PC-3 (cell line): ENCODE measurements at regions not wholly inside any gene's neighbourhood (a gene's known extent, or its start where the extent isn't known, plus 50 kb on each side); places are given as distances from the start of the nearest gene placed in this dataset.

Experiments
- ATAC-seq: fragments of 200-7000 bp; cut with Tn5 transposase; 2 replicates; pipeline ENCODE4 v1.9.1; 2020; ENCODE audit warnings: mild to moderate bottlenecking, moderate library complexity
- BruUV-seq: library from RNA; stranded (reverse); fragments of 400-500 nt; replicated peaks from 2 replicates; lab custom pipeline; 2021; lab: Mats Ljungman, UMichigan
- CTCF ChIA-PET: fragments of 300-600 bp; sonication (Branson Sonifier 250); formaldehyde crosslinking; loops from one replicate; lab custom pipeline; 2022; ENCODE audit warnings: antibody characterized with exemption; lab: Charles Lee
- POLR2A ChIA-PET: fragments of 300-600 bp; sonication (Branson Sonifier 250); formaldehyde crosslinking; loops from one replicate; lab custom pipeline; 2022; ENCODE audit warnings: antibody characterized with exemption; ENCODE audit not compliant: unreplicated experiment; lab: Charles Lee
- DNase-seq: peaks from one replicate; pipeline ENCODE4 v3.0.0-alpha.2; 2015
- H2AFZ ChIP-seq: fragments of 300-600 bp; sonication (generic); 2 replicates; pipeline ENCODE4 v1.6.0; 2016; ENCODE audit warnings: antibody characterized with exemption, low read length
- H3F3A ChIP-seq: fragments of 300-600 bp; sonication (generic); one replicate; pipeline ENCODE4 v1.6.0; 2017; ENCODE audit warnings: antibody characterized with exemption, low read length, control low read depth, mild to moderate bottlenecking; ENCODE audit not compliant: unreplicated experiment
- H3K27ac ChIP-seq: fragments of 300-600 bp; sonication (generic); 2 replicates; pipeline ENCODE4 v1.5.1; 2016; ENCODE audit warnings: mild to moderate bottlenecking, low read length
- H3K27me3 ChIP-seq: fragments of 300-600 bp; sonication (generic); 2 replicates; pipeline ENCODE4 v1.6.1; 2016; ENCODE audit warnings: low read length, mixed read lengths
- H3K36me3 ChIP-seq: fragments of 300-600 bp; sonication (generic); 2 replicates; pipeline ENCODE4 v1.6.1; 2016; ENCODE audit warnings: low read depth, mixed run types, low read length, mixed read lengths
- H3K4me1 ChIP-seq: fragments of 300-600 bp; sonication (generic); 2 replicates; pipeline ENCODE4 v1.5.1; 2016; ENCODE audit warnings: low read length; ENCODE audit not compliant: insufficient read depth
- H3K4me2 ChIP-seq: fragments of 300-600 bp; sonication (generic); 2 replicates; pipeline ENCODE4 v1.6.0; 2016; ENCODE audit warnings: low read length
- H3K4me3 ChIP-seq: fragments of 300-600 bp; sonication (generic); 2 replicates; pipeline ENCODE4 v1.5.1; 2016; ENCODE audit warnings: mild to moderate bottlenecking, low read length, mixed read lengths
- H3K79me2 ChIP-seq: fragments of 300-600 bp; sonication (generic); 2 replicates; pipeline ENCODE4 v1.6.1; 2017; ENCODE audit warnings: low read length, mixed read lengths
- H3K9ac ChIP-seq: fragments of 300-600 bp; sonication (generic); 2 replicates; pipeline ENCODE4 v1.6.0; 2016; ENCODE audit warnings: mild to moderate bottlenecking, low read length
- H3K9me2 ChIP-seq: fragments of 300-600 bp; sonication (generic); replicated peaks from 2 replicates; pipeline ENCODE4 v1.6.1; 2016; ENCODE audit warnings: mixed run types, low read length, mixed read lengths
- H3K9me3 ChIP-seq: fragments of 300-600 bp; sonication (generic); 2 replicates; pipeline ENCODE4 v1.6.1; 2016; ENCODE audit warnings: low read length, mixed read lengths
- H4K20me1 ChIP-seq: fragments of 300-600 bp; sonication (generic); 2 replicates; pipeline ENCODE4 v1.6.1; 2016; ENCODE audit warnings: low read length, mixed read lengths
- EZH2 ChIP-seq: fragments of 300-600 bp; sonication (generic); IDR thresholded peaks from one replicate; pipeline ENCODE4 v1.6.1; 2017; ENCODE audit warnings: antibody characterized with exemption, mild to moderate bottlenecking, low read length; ENCODE audit not compliant: unreplicated experiment
- EZH2phosphoT487 ChIP-seq: fragments of 300-600 bp; sonication (generic); IDR thresholded peaks from 2 replicates; pipeline ENCODE4 v1.6.1; 2018; ENCODE audit warnings: mild to moderate bottlenecking, antibody characterized with exemption, low read length, borderline replicate concordance
- intact Hi-C: fragments of 100-400 bp; cut with micrococcal nuclease; formaldehyde crosslinking; loops from 2 replicates; pipeline ENCODE4 v1.9.0; 2023
- TF ChIP-seq, protein P1 (sequence below): fragments of 300-600 bp; sonication (generic); conservative IDR thresholded peaks from 2 replicates; pipeline ENCODE4 v1.5.1; 2017; ENCODE audit warnings: antibody characterized with exemption, low read depth, mild to moderate bottlenecking, low read length

DNA sequence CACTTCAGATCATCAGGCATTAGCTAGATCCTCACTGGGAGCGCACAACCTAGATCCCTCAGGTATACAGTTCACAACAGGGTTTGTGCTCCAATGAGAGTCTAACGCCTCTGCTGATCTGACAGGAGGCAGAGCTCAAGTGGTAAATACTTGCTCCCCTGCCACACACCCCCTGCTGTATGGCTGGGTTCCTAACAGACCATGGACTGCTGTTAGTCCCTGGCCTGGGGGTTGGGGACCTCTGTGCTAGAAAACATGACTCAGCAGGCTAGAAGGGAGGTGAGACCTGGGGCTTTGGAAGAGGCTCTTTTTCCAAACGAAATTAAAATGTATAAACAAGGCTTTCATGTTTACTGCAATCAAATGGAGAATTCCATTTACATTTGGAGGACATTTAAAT, 691.1 kb downstream of the FLRT2 start:
- POLR2A ChIA-PET, result no interaction called here
- DNase-seq (no peak), ATAC-seq (no peak)
- Histone ChIP-seq H3K79me2 (no peaks in the 10 kb centered on the region), H2AFZ (no peak overlapping the region), H3K9me3 (0 out of 2 replicates have a peak, but pooled peaks cover 7% of the 10 kb centered on the region), H3K27me3 (no peaks in the 10 kb centered on the region), H3K9me2 (no peaks in the 10 kb centered on the region), H3K36me3 (no peaks in the 10 kb centered on the region), H3K4me3 (no peak overlapping the region), H3F3A (no peaks in the 10 kb centered on the region), H4K20me1 (no peaks in the 10 kb centered on the region), H3K4me1 (no peaks in the 10 kb centered on the region), H3K4me2 (no peak overlapping the region), H3K27ac (no peak overlapping the region), H3K9ac (no peak overlapping the region)
- BruUV-seq, result no TSS peak
- TF ChIP-seq, protein P1, sequence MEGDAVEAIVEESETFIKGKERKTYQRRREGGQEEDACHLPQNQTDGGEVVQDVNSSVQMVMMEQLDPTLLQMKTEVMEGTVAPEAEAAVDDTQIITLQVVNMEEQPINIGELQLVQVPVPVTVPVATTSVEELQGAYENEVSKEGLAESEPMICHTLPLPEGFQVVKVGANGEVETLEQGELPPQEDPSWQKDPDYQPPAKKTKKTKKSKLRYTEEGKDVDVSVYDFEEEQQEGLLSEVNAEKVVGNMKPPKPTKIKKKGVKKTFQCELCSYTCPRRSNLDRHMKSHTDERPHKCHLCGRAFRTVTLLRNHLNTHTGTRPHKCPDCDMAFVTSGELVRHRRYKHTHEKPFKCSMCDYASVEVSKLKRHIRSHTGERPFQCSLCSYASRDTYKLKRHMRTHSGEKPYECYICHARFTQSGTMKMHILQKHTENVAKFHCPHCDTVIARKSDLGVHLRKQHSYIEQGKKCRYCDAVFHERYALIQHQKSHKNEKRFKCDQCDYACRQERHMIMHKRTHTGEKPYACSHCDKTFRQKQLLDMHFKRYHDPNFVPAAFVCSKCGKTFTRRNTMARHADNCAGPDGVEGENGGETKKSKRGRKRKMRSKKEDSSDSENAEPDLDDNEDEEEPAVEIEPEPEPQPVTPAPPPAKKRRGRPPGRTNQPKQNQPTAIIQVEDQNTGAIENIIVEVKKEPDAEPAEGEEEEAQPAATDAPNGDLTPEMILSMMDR, result no peak
- TF ChIP-seq EZH2 (no peak), EZH2phosphoT487 (no peak)
- CTCF ChIA-PET, result no interaction called here
- intact Hi-C loops, result no loop called here

DNA sequence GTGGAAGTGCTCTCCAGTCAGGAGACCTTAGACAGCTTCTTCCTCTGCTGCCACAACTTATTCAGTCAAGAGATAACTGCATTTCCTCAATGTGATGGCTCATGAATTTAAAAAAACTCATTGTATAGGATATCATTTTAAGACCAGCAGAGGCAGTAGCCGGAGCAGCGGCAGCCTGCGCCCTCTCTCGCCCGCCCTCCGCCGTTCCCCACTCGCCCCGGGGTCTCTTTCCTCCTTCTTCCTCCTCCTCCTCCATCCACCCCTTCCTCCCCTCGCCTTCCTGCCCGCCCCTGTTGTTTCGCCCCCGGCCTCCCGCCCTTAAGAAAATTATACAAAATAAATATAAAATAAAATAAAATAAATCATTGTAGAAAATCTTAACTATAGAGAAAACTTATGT, 687.6 kb downstream of the FLRT2 start:
- no peak overlapping the region for H3K27ac ChIP-seq
- ChIA-PET POLR2A (no interaction called here), CTCF (no interaction called here)
- H3K27me3 ChIP-seq, result no peaks in the 10 kb centered on the region
- no peak overlapping the region for H3K4me2 ChIP-seq
- no peaks in the 10 kb centered on the region for H3K79me2 ChIP-seq
- no peaks in the 10 kb centered on the region for H3K4me1 ChIP-seq
- H3K36me3 ChIP-seq, result no peaks in the 10 kb centered on the region
- no peaks in the 10 kb centered on the region for H3K9me2 ChIP-seq
- no TSS peak for BruUV-seq
- H3K9me3 ChIP-seq, result 0 out of 2 replicates have a peak, but pooled peaks cover 15% of the 10 kb centered on the region
- H2AFZ ChIP-seq, result no peak overlapping the region
- H3F3A ChIP-seq, result no peaks in the 10 kb centered on the region
- H4K20me1 ChIP-seq, result no peaks in the 10 kb centered on the region
- H3K9ac ChIP-seq, result no peak overlapping the region
- TF ChIP-seq EZH2phosphoT487, result no peak
- TF ChIP-seq, protein P1, result no peak
- TF ChIP-seq EZH2, result no peak
- no peak overlapping the region for H3K4me3 ChIP-seq
- intact Hi-C loops, result no loop called here
- DNase-seq (no peak), ATAC-seq (no peak)

DNA sequence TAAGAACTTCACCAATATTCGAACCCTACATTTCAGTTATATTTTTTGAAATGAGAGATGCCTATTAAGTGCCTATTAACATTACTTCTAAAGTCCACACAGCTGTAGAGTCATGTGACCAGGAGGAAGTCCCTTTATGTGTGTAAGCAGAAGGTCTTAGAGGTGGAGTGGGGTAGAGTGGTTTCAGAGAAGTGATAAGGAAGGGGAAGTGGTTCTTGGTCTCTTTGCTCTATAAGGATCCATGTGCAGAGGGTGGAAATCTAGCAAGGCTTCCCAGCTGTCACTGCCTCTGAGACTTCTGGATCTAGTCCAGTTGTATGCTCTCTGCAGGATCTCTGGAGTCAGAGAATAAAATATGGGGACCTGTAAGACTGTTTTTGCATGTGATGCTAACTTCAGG, 673.9 kb downstream of the FLRT2 start:
- Histone ChIP-seq H3K79me2 (no peaks in the 10 kb centered on the region), H3K27ac (no peak overlapping the region), H4K20me1 (no peaks in the 10 kb centered on the region), H3K9me2 (no peaks in the 10 kb centered on the region), H3K4me1 (no peaks in the 10 kb centered on the region), H2AFZ (no peak overlapping the region), H3K4me2 (no peak overlapping the region), H3K4me3 (no peak overlapping the region), H3K9me3 (no peaks in the 10 kb centered on the region), H3K36me3 (no peaks in the 10 kb centered on the region), H3K9ac (no peak overlapping the region), H3K27me3 (no peaks in the 10 kb centered on the region), H3F3A (no peaks in the 10 kb centered on the region)
- no peak for TF ChIP-seq EZH2
- TF ChIP-seq, protein P1, result no peak
- TF ChIP-seq EZH2phosphoT487, result no peak
- no peak for ATAC-seq
- intact Hi-C loops, result no loop called here
- DNase-seq, result no peak
- POLR2A ChIA-PET, result no interaction called here
- CTCF ChIA-PET, result no interaction called here
- BruUV-seq, result no TSS peak
